AG04449 (cell line): ENCODE measurements at regions not wholly inside any gene's neighbourhood (a gene's known extent, or its start where the extent isn't known, plus 50 kb on each side); places are given as distances from the start of the nearest gene placed in this dataset.

ENCODE experiments used
- CTCF ChIA-PET: fragments of 350-600 bp; formaldehyde crosslinking; extraction: SDS; loops from one replicate; lab custom pipeline; 2021; ENCODE audit warnings: antibody characterized with exemption; lab: Yijun Ruan, JAX
- POLR2A ChIA-PET: fragments of 400-600, 350-600 bp; formaldehyde crosslinking; extraction: SDS; loops from one replicate; lab custom pipeline; 2020; ENCODE audit warnings: antibody characterized with exemption, inconsistent platforms; lab: Yijun Ruan, JAX
- DNase-seq: peaks from one replicate; pipeline ENCODE4 v3.0.0-alpha.2; 2010; ENCODE audit warnings: low read depth, low spot score
- H3K4me3 ChIP-seq: 2 replicates; pipeline ENCODE4 v1.5.1; 2011; ENCODE audit warnings: low read depth, mild to moderate bottlenecking, control low read depth, low read length
- CTCF ChIP-seq: IDR thresholded peaks from one replicate; pipeline ENCODE4 v1.5.1; 2011; ENCODE audit warnings: mild to moderate bottlenecking, moderate library complexity, low read length, control low read depth, inconsistent platforms; ENCODE audit not compliant: insufficient read depth; ENCODE audit errors: missing control alignments

GRCh38 chr5:117246424-117246823 is 671.8 kb upstream of the SEMA6A start:
- ChIA-PET CTCF (no interaction called here), POLR2A (no interaction called here)
- no peak overlapping the region for H3K4me3 ChIP-seq
- no peak for TF ChIP-seq CTCF
- DNase-seq, result no peak

- DNase-seq, result no peak
- ChIA-PET POLR2A (no interaction called here), CTCF (no interaction called here)
- TF ChIP-seq CTCF, result no peak
- no peak overlapping the region for H3K4me3 ChIP-seq
Observed at GRCh38 chr5:117245130-117245529, 670.5 kb upstream of the SEMA6A start.

- TF ChIP-seq CTCF, result no peak
- no peak for DNase-seq
- POLR2A ChIA-PET, result no interaction called here
- no peak overlapping the region for H3K4me3 ChIP-seq
- CTCF ChIA-PET, result no interaction called here
Observed at GRCh38 chr5:117242028-117242427, 667.4 kb upstream of the SEMA6A start.

GRCh38 chr5:117236941-117237340 is 662.3 kb upstream of the SEMA6A start:
- ChIA-PET CTCF (no interaction called here), POLR2A (no interaction called here)
- no peak for TF ChIP-seq CTCF
- DNase-seq, result no peak
- no peak overlapping the region for H3K4me3 ChIP-seq

- no peak for DNase-seq
- CTCF ChIA-PET, result no interaction called here
- POLR2A ChIA-PET, result no interaction called here
- TF ChIP-seq CTCF, result no peak
- no peak overlapping the region for H3K4me3 ChIP-seq
Observed at GRCh38 chr5:117235786-117236185, 661.2 kb upstream of the SEMA6A start.

- ChIA-PET POLR2A (no interaction called here), CTCF (no interaction called here)
- TF ChIP-seq CTCF, result no peak
Observed at GRCh38 chr5:117230375-117230774, 655.8 kb upstream of the SEMA6A start.

GRCh38 chr5:117220730-117221129 is 646.1 kb upstream of the SEMA6A start:
- DNase-seq, result no peak
- CTCF ChIA-PET, result no interaction called here
- no peak overlapping the region for H3K4me3 ChIP-seq
- no peak for TF ChIP-seq CTCF
- POLR2A ChIA-PET, result no interaction called here

More at GRCh38 chr5:117230375-117230774, 655.8 kb upstream of the SEMA6A start:
- H3K4me3 ChIP-seq, result no peak overlapping the region
- no peak for DNase-seq
